Neural cell (in vitro differentiated cells): ENCODE measurements at regions not wholly inside any gene's neighbourhood (a gene's known extent, or its start where the extent isn't known, plus 50 kb on each side); places are given as distances from the start of the nearest gene placed in this dataset.

ENCODE experiments used
- EZH2 ChIP-seq: fragments of 200-600, 300-800 bp; shearing (Covaris generic), sonication (generic); IDR thresholded peaks from 2 replicates; pipeline ENCODE4 v1.6.1; 2014; ENCODE audit warnings: antibody characterized with exemption, low read length, borderline replicate concordance, mild to moderate bottlenecking; ENCODE audit not compliant: insufficient read depth, poor library complexity, severe bottlenecking
- TAF1 ChIP-seq: IDR thresholded peaks from 2 replicates; pipeline ENCODE4 v1.6.1; 2012; ENCODE audit warnings: low read depth
- TF ChIP-seq, protein P1 (sequence below): fragments of 450-650 bp; IDR thresholded peaks from 2 replicates; pipeline ENCODE4 v1.5.1; 2014; ENCODE audit warnings: antibody characterized with exemption, mild to moderate bottlenecking, moderate library complexity; ENCODE audit not compliant: poor library complexity, severe bottlenecking
- TF ChIP-seq, protein P2 (sequence below): IDR thresholded peaks from 2 replicates; pipeline ENCODE4 v1.6.1; 2012; ENCODE audit warnings: borderline replicate concordance

DNA sequence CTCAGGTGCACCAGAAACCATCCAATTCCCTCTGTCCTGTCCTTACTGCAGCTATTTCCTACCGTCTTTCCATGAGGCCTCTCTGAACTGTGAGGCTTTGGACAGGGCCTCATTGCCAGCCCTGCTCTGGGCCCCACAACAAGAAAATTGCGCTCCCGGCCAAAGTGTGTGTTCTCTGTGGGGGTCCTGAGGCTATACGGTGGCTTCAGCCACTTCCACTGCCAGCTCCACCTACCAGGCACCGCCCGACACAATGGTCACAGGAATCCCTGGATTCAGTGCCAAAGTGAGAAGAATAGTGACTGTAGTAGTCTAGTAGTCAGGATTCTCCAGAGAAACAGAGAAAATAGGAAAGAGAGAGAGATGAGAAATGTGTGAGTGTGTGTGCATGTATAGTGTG is 140.2 kb downstream of the IRS1 start:
- TF ChIP-seq TAF1: no peak
- TF ChIP-seq, protein P1, sequence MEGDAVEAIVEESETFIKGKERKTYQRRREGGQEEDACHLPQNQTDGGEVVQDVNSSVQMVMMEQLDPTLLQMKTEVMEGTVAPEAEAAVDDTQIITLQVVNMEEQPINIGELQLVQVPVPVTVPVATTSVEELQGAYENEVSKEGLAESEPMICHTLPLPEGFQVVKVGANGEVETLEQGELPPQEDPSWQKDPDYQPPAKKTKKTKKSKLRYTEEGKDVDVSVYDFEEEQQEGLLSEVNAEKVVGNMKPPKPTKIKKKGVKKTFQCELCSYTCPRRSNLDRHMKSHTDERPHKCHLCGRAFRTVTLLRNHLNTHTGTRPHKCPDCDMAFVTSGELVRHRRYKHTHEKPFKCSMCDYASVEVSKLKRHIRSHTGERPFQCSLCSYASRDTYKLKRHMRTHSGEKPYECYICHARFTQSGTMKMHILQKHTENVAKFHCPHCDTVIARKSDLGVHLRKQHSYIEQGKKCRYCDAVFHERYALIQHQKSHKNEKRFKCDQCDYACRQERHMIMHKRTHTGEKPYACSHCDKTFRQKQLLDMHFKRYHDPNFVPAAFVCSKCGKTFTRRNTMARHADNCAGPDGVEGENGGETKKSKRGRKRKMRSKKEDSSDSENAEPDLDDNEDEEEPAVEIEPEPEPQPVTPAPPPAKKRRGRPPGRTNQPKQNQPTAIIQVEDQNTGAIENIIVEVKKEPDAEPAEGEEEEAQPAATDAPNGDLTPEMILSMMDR: no peak
- TF ChIP-seq, protein P2, sequence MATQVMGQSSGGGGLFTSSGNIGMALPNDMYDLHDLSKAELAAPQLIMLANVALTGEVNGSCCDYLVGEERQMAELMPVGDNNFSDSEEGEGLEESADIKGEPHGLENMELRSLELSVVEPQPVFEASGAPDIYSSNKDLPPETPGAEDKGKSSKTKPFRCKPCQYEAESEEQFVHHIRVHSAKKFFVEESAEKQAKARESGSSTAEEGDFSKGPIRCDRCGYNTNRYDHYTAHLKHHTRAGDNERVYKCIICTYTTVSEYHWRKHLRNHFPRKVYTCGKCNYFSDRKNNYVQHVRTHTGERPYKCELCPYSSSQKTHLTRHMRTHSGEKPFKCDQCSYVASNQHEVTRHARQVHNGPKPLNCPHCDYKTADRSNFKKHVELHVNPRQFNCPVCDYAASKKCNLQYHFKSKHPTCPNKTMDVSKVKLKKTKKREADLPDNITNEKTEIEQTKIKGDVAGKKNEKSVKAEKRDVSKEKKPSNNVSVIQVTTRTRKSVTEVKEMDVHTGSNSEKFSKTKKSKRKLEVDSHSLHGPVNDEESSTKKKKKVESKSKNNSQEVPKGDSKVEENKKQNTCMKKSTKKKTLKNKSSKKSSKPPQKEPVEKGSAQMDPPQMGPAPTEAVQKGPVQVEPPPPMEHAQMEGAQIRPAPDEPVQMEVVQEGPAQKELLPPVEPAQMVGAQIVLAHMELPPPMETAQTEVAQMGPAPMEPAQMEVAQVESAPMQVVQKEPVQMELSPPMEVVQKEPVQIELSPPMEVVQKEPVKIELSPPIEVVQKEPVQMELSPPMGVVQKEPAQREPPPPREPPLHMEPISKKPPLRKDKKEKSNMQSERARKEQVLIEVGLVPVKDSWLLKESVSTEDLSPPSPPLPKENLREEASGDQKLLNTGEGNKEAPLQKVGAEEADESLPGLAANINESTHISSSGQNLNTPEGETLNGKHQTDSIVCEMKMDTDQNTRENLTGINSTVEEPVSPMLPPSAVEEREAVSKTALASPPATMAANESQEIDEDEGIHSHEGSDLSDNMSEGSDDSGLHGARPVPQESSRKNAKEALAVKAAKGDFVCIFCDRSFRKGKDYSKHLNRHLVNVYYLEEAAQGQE: no peak
- no peak for TF ChIP-seq EZH2
